AG08395 (cell line): ENCODE measurements at regions not wholly inside any gene's neighbourhood (a gene's known extent, or its start where the extent isn't known, plus 50 kb on each side); places are given as distances from the start of the nearest gene placed in this dataset.
"Not testable (repeated sequence)": the region's sequence is repeated elsewhere in the genome, so short reads cannot be mapped to it uniquely, and the experiment has no call there.

Experiments used
- DNase-seq: peaks from one replicate; pipeline ENCODE4 v3.0.0; 2012; ENCODE audit warnings: mixed read lengths, low spot score

- not testable (repeated sequence) for DNase-seq
Observed at GRCh38 chr12:54799966-54800365, 54.4 kb upstream of the MUCL1 start.

- DNase-seq, result no peak
Observed at GRCh38 chr12:54798651-54799050, 55.7 kb upstream of the MUCL1 start.

- DNase-seq, result no peak
Observed at GRCh38 chr12:54796991-54797390, 57.3 kb upstream of the MUCL1 start.

- no peak for DNase-seq
Observed at GRCh38 chr12:54795644-54796043, 58.7 kb upstream of the MUCL1 start.

- DNase-seq, result no peak
Observed at GRCh38 chr12:54786081-54786480, 68.2 kb upstream of the MUCL1 start.

- DNase-seq, result no peak
Observed at GRCh38 chr12:54784115-54784514, 70.2 kb upstream of the MUCL1 start.

- DNase-seq, result not testable (repeated sequence)
Observed at GRCh38 chr12:54777031-54777430, 77.3 kb upstream of the MUCL1 start.

- DNase-seq, result no peak
Observed at GRCh38 chr12:54773593-54773992, 80.7 kb upstream of the MUCL1 start.

GRCh38 chr12:54765652-54766051 is 88.7 kb upstream of the MUCL1 start:
- DNase-seq, result no peak

GRCh38 chr12:54762390-54762789 is 91.9 kb upstream of the MUCL1 start:
- DNase-seq, result no peak

GRCh38 chr12:54759751-54760150 is 94.6 kb upstream of the MUCL1 start:
- no peak for DNase-seq

GRCh38 chr12:54751493-54751892 is 102.8 kb upstream of the MUCL1 start:
- no peak for DNase-seq

- peak; percentile 61 for DNase-seq
Observed at GRCh38 chr12:54749191-54749818, 101.1 kb upstream of the DCD start.

- DNase-seq, result no peak
Observed at GRCh38 chr12:54744590-54744989, 96.4 kb upstream of the DCD start.

- DNase-seq, result no peak
Observed at GRCh38 chr12:54740882-54741281, 92.7 kb upstream of the DCD start.

- no peak for DNase-seq
Observed at GRCh38 chr12:54736549-54736948, 88.4 kb upstream of the DCD start.

GRCh38 chr12:54734196-54734950 is 86.2 kb upstream of the DCD start:
- DNase-seq, result no peak

- peak; percentile 31 for DNase-seq
Observed at GRCh38 chr12:54725233-54725843, 77.2 kb upstream of the DCD start.

GRCh38 chr12:54723379-54724256 is 75.5 kb upstream of the DCD start:
- DNase-seq, result no peak

GRCh38 chr12:54721312-54721711 is 73.1 kb upstream of the DCD start:
- DNase-seq, result no peak

GRCh38 chr12:54719691-54720090 is 71.5 kb upstream of the DCD start:
- DNase-seq, result no peak

- DNase-seq, result no peak
Observed at GRCh38 chr12:54716261-54716660, 68.1 kb upstream of the DCD start.
